GM12874 (cell line): ENCODE measurements at regions not wholly inside any gene's neighbourhood (a gene's known extent, or its start where the extent isn't known, plus 50 kb on each side); places are given as distances from the start of the nearest gene placed in this dataset.
A peak's percentile ranks its signal among the peaks of the same experiment; 100 is the strongest.

Experiments
- CTCF ChIP-seq: IDR thresholded peaks from 2 replicates; pipeline ENCODE4 v1.5.1; 2011; ENCODE audit warnings: low read depth, mild to moderate bottlenecking, control low read depth, low read length, moderate library complexity; ENCODE audit not compliant: insufficient read depth

- TF ChIP-seq CTCF: no peak
These were observed 51.4 kb upstream of the CHMP2B start for GRCh38 chr3:87175732-87176131.

DNA sequence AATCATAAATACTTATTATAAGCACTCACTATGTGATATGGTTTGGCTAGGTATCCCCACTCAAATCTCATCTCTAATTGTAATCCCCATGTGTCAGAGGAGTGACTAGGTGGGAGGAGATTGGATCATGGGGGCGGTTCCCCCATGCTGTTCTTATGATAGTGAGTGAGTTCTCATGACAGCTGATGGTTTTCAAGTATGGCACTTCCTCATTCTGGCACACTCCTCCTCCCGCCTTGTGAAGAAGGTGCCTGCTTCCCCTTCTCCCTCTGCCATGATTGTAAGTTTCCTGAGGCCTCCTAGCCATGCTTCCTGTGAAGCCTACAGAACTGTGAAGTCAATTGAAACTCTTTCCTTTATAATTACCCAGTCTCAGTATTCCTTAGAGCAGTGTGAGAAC lies 53.3 kb upstream of the CHMP2B start:
- TF ChIP-seq CTCF: no peak

GRCh38 chr3:87173071-87173470 lies 54.0 kb upstream of the CHMP2B start:
- no peak for TF ChIP-seq CTCF

DNA sequence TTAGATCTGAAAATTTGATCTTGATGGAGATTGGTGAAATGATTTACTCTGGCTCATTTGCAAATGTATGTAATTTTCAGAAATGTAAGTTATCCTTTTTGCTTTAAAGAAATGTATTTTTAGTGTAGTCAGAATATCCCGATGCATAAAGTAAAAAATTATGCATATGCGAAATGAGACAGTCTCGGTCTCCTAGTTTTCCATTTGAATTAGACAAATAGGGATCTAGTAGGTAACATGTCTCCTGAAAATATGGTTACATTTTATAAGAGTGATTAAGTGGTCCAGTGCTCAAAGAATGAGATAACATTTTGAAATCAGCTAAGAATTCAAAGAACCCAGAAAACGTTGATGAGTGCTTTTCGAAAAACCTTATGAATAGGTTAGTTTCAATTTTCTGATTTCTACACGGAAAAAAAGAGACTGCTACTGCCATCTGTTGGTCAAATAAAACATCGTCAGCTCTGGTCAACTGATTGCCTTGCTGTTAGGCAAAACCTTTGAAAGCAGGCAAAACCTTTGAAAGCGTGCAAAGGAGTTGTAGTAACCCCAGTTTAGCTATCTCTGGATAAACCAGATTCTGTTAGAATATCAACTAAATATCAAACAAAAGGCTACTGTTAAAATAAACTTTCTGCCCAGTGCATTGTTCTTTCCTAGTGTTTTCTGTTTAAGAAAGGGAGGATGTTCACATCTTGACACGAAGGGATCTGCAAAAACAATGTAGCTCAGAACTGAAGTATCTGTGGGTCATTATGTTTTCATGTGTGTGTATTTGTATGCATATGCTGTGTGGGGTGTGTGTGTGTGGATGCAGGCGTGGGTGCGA lies 59.3 kb upstream of the CHMP2B start:
- peak; percentile 46 for TF ChIP-seq CTCF

DNA sequence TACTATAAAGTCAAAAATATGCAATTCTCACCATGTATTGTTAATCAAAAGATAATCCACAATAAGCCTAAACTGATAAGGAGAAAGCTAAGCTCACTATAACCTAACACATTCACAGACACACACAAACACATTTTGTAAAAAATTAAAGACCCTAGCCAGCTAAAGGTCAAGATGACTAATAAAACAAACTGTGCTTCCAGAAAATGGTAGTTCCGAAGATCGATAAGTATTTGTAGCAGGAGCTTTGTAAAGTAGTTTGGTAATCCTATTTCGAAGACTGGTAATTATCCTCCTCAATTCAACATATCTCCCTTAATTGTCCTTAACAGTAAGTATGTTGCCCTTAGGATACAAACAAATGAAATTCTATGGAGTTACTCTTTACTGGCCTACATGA lies 62.9 kb upstream of the CHMP2B start:
- no peak for TF ChIP-seq CTCF

DNA sequence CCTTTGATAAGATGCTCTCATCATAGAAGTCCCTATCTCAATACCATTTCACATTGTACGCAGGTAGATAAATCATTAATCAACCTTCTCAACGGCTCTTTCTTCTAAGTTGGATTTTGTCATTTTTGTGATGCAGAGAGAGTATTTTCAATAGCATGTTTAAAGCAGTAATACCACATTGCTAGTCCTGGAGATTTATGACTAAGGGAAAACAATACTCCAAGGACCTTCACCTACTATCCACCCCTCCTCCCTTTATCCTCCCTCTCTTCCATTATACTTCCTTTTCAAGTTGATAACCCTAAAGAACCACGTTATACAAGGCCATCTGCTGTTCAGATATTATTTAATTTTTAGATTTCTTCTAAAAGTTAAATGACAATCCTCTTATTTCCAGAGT lies 65.3 kb upstream of the CHMP2B start:
- no peak for TF ChIP-seq CTCF

GRCh38 chr3:87161417-87161816 lies 65.7 kb upstream of the CHMP2B start:
- TF ChIP-seq CTCF: no peak
